K562 (cell line): ENCODE measurements at regions not wholly inside any gene's neighbourhood (a gene's known extent, or its start where the extent isn't known, plus 50 kb on each side); places are given as distances from the start of the nearest gene placed in this dataset.

Source experiments
- BCL6 ChIP-seq: fragments of 250-450 bp; sonication (Bioruptor Pico); IDR thresholded peaks from 2 replicates; pipeline ENCODE4 v1.4.0; 2020
- CBX2 ChIP-seq: fragments of 200-600 bp; sonication (generic); IDR thresholded peaks from one replicate; pipeline ENCODE4 v1.6.1; 2012; ENCODE audit warnings: mild to moderate bottlenecking, low read length, inconsistent platforms; ENCODE audit not compliant: insufficient read depth, poor library complexity, severe bottlenecking
- CHCHD3 ChIP-seq: fragments of 250-450 bp; sonication (Bioruptor Pico); IDR thresholded peaks from 2 replicates; pipeline ENCODE4 v2.1.2; 2022; ENCODE audit warnings: mild to moderate bottlenecking
- CREB1 ChIP-seq, 2 experiments: sonication (generic) in 1 of 2; formaldehyde crosslinking in 1 of 2; IDR thresholded peaks; 2 replicates each; pipeline versions ENCODE4 v1.6.1 to v1.8.0; 2012 to 2022; ENCODE audit warnings: inconsistent platforms in 1 of 2, mild to moderate bottlenecking in 1 of 2, missing genetic modification reagents in 1 of 2, moderate library complexity in 1 of 2
- CREB3 ChIP-seq: fragments of 450-650 bp; conservative IDR thresholded peaks from 2 replicates; pipeline ENCODE4 v1.6.1; 2016; ENCODE audit warnings: missing genetic modification characterization, low read depth, mild to moderate bottlenecking, missing compliant biosample characterization, moderate library complexity
- CUX1 ChIP-seq: fragments of 200-800 bp; sonication (Bioruptor generic); IDR thresholded peaks from 2 replicates; pipeline ENCODE4 v1.6.1; 2016; ENCODE audit warnings: missing genetic modification characterization, missing compliant biosample characterization
- ELF4 ChIP-seq: fragments of 450-650 bp; formaldehyde crosslinking; IDR thresholded peaks from 2 replicates; pipeline ENCODE4 v1.4.0; 2022; ENCODE audit warnings: missing genetic modification characterization
- FOXA1 ChIP-seq: fragments of 450-650 bp; IDR thresholded peaks from 2 replicates; pipeline ENCODE4 v1.6.1; 2016; ENCODE audit warnings: mild to moderate bottlenecking, borderline replicate concordance
- FOXJ2 ChIP-seq: fragments of 200-800 bp; sonication (Bioruptor generic); IDR thresholded peaks from 2 replicates; pipeline ENCODE4 v1.6.1; 2016; ENCODE audit warnings: missing genetic modification characterization, missing compliant biosample characterization
- HDAC2 ChIP-seq: fragments of 450-650 bp; IDR thresholded peaks from 2 replicates; pipeline ENCODE4 v1.6.1; 2016; ENCODE audit warnings: mild to moderate bottlenecking
- HMGN3 ChIP-seq: IDR thresholded peaks from 2 replicates; pipeline ENCODE4 v1.6.1; 2011; ENCODE audit warnings: borderline replicate concordance, low read depth, mild to moderate bottlenecking, mixed read lengths, low read length; ENCODE audit not compliant: insufficient read length; ENCODE audit errors: extremely low read depth
- MIER1 ChIP-seq: fragments of 450-650 bp; IDR thresholded peaks from 2 replicates; pipeline ENCODE4 v1.6.1; 2016; ENCODE audit warnings: antibody characterized with exemption, mild to moderate bottlenecking, low read depth
- MTA3 ChIP-seq: fragments of 450-650 bp; formaldehyde crosslinking; IDR thresholded peaks from 2 replicates; pipeline ENCODE4 v1.6.1; 2017; ENCODE audit warnings: mild to moderate bottlenecking, borderline replicate concordance
- NFE2L1 ChIP-seq: fragments of 450-650 bp; IDR thresholded peaks from 2 replicates; pipeline ENCODE4 v1.6.1; 2016; ENCODE audit warnings: missing genetic modification characterization, low read depth, mild to moderate bottlenecking, missing compliant biosample characterization, moderate library complexity, borderline replicate concordance
- NR4A1 ChIP-seq, 2 experiments: fragments of 250-450 bp in 1 of 2; fragments of 450-650 bp in 1 of 2; sonication (Bioruptor Pico) in 1 of 2; IDR thresholded peaks; 2 replicates each; pipeline versions ENCODE4 v1.4.0 to v1.6.1; 2016 to 2020; ENCODE audit warnings: mild to moderate bottlenecking in 2 of 2, missing compliant biosample characterization in 1 of 2, missing genetic modification characterization in 1 of 2, moderate library complexity in 1 of 2
- RBFOX2 ChIP-seq: fragments of 200-400 bp; formaldehyde crosslinking; IDR thresholded peaks from 2 replicates; pipeline ENCODE4 v1.6.1; 2017; ENCODE audit warnings: low read depth, mild to moderate bottlenecking, low read length, moderate library complexity
- SLC30A9 ChIP-seq: fragments of 250-450 bp; sonication (Bioruptor Pico); IDR thresholded peaks from 2 replicates; pipeline ENCODE4 v1.8.0; 2022; ENCODE audit warnings: mild to moderate bottlenecking, moderate library complexity
- TAL1 ChIP-seq: fragments of 450-650 bp; IDR thresholded peaks from 2 replicates; pipeline ENCODE4 v1.6.1; 2016; ENCODE audit warnings: mild to moderate bottlenecking
- TCFL5 ChIP-seq: fragments of 250-450 bp; sonication (Bioruptor Pico); conservative IDR thresholded peaks from 2 replicates; pipeline ENCODE4 v1.6.1; 2021; ENCODE audit warnings: mild to moderate bottlenecking, moderate library complexity, matching md5 sums
- XRCC3 ChIP-seq: fragments of 450-650 bp; IDR thresholded peaks from 2 replicates; pipeline ENCODE4 v1.6.1; 2017; ENCODE audit warnings: mild to moderate bottlenecking, moderate library complexity
- ZC3H8 ChIP-seq: fragments of 450-650 bp; IDR thresholded peaks from 2 replicates; pipeline ENCODE4 v1.6.1; 2017
- ZNF197 ChIP-seq: fragments of 200-800 bp; sonication (Bioruptor generic); IDR thresholded peaks from 2 replicates; pipeline ENCODE4 v1.6.1; 2016; ENCODE audit warnings: low read depth, missing genetic modification characterization, missing compliant biosample characterization
- ZNF354B ChIP-seq: fragments of 250-450 bp; sonication (Bioruptor Pico); IDR thresholded peaks from 2 replicates; pipeline ENCODE4 v1.4.0; 2020
- ZNF780A ChIP-seq: fragments of 250-450 bp; sonication (Bioruptor Pico); IDR thresholded peaks from 2 replicates; pipeline ENCODE4 v1.5.0; 2021; ENCODE audit warnings: mild to moderate bottlenecking

GRCh38 chr16:85321509-85322271, 209.4 kb upstream of the CIBAR2 start (continued):
- TF ChIP-seq HDAC2 (0 out of 2 replicates have a peak, but pooled peaks have one; percentile 20), ZNF780A (CRISPR knock-in tag) (no peak), NR4A1 (CRISPR knock-in tag; IDR thresholded peaks at IDR 0.05) (no peak), NR4A1 (tag; IDR thresholded peaks at IDR 0.05) (peak; percentile 21; the same call in 1 of the 2 replicates), TCFL5 (CRISPR knock-in tag) (no peak), FOXA1 (no peak), CUX1 (0 out of 2 replicates have a peak, but pooled peaks have one; percentile 44), FOXJ2 (tag) (no peak), ELF4 (CRISPR knock-in tag) (no peak), SLC30A9 (no peak), HMGN3 (no peak), CHCHD3 (CRISPR knock-in tag) (no peak), CBX2 (no peak), NFE2L1 (tag) (no peak), ZNF354B (CRISPR knock-in tag) (no peak), CREB3 (tag) (peak; percentile 74; the same call in 1 of the 2 replicates), BCL6 (no peak), ZNF197 (CRISPR knock-in tag) (no peak), MIER1 (no peak), ZC3H8 (no peak), XRCC3 (no peak), RBFOX2 (peak; percentile 55), TAL1 (no peak), MTA3 (peak; percentile 45; the same call in 1 of the 2 replicates), CREB1 (IDR thresholded peaks at IDR 0.05) (no peak), CREB1 (CRISPR knock-in tag; IDR thresholded peaks at IDR 0.05) (no peak)
